GM19397 (cell line): ENCODE measurements at regions not wholly inside any gene's neighbourhood (a gene's known extent, or its start where the extent isn't known, plus 50 kb on each side); places are given as distances from the start of the nearest gene placed in this dataset.

Experiments used
- ATAC-seq: cut with Tn5 transposase; IDR thresholded peaks from one replicate; pipeline ENCODE4 v1.9.1; 2021; ENCODE audit warnings: mild to moderate bottlenecking, moderate library complexity; ENCODE audit not compliant: unreplicated experiment

DNA sequence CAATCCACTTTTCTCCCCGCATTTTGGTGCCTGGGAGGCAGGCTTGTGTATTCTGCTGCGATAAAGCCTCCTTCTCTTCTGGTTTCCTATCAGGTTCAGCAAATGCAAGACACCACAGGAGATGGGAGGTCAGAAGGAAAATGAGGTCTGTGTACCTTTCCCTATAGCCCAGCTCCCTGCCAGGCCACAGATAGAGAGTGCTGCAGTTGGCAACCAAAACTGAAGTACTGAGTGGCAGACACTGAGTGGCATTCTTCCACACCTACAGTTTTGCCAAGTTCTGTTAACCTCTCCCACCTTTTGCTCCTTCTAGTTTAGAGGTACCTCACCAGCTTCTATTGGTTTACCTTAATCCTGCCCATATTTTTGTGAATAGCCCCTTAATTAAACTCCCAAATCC, 948.4 kb downstream of the SORCS1 start:
- ATAC-seq: no peak

DNA sequence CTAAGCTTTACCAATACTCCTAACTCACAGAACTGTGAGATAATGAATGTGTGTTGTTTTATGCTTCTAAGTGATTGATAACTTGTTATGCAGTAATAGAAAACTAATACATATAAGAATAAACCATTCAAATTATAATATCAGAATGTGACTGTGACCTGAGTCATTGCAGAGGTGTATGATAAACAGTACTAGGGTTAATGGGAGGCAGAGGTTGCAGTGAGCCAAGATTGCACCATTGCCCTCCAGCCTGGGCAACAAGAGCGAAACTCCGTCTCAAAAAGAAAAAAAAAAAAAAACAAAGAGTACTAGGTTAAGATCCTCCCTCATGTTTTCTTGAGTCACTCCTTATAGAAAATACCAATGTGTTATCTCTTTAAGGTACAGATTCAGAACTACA, 950.3 kb downstream of the SORCS1 start:
- no peak for ATAC-seq

- ATAC-seq: no peak
Measured at GRCh38 chr10:106213493-106213892, 951.0 kb downstream of the SORCS1 start.

GRCh38 chr10:106198275-106198674, 966.2 kb downstream of the SORCS1 start:
- ATAC-seq: no peak

GRCh38 chr10:106189292-106189691, 975.2 kb downstream of the SORCS1 start:
- peak; percentile 65 for ATAC-seq

DNA sequence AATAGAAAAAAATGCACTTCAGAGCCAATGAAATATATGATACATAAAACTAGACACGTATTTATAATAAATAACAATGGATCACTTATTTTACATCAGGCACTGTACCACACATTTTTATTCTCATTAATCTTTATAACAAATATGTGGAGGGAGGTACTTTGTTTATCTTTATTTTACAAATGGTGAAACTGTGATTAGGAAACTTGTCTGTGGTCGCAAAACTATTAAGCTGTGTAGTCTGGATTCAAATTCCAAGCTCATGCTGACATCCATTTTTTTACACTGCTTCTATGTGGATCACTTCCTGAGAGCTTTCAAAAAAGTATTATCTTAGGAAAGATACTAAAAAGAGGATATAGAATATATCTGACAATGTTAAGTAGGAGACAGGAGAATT, 978.6 kb downstream of the SORCS1 start:
- no peak for ATAC-seq

DNA sequence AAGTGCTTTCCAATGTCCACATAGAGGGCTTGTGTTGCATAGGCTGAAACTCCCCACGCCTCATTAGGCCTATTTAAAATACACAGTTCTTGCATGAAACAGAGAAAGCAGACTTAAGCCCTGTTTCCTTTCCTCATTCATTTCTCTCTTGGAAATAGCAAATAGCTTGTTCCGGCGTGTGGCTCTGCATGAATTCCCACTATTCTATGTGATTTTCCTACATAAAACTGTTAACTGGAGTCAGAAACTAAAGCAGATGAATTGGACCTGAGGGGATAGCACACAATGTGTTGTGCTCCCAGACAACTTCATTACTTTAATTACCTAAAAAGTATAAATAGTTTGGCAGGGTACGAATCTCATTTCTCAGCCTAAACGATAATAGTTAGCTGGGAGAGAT, 981.5 kb downstream of the SORCS1 start:
- no peak for ATAC-seq

- ATAC-seq: no peak
Measured at GRCh38 chr10:106182542-106182941, 982.0 kb downstream of the SORCS1 start.

DNA sequence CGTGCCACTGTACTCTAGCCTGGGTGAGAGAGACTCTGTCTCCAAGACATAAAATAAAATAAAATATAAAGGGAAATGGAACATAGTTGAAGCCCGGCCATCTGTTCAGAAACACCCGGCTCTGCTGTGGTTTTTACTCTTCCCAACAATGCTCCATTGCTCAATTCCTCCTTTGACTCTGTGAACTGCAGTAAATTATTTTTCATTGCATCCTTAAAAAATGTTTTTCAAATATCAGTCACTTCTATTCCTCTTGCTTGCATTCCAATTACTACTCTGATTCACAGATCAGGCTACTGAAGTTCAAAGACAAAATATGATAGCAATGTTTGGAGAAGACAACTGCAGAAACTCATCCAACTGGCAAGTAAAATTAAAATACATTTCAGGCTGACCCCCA, 983.0 kb downstream of the SORCS1 start:
- no peak for ATAC-seq

GRCh38 chr10:106179430-106179829, 985.1 kb downstream of the SORCS1 start:
- ATAC-seq: no peak

DNA sequence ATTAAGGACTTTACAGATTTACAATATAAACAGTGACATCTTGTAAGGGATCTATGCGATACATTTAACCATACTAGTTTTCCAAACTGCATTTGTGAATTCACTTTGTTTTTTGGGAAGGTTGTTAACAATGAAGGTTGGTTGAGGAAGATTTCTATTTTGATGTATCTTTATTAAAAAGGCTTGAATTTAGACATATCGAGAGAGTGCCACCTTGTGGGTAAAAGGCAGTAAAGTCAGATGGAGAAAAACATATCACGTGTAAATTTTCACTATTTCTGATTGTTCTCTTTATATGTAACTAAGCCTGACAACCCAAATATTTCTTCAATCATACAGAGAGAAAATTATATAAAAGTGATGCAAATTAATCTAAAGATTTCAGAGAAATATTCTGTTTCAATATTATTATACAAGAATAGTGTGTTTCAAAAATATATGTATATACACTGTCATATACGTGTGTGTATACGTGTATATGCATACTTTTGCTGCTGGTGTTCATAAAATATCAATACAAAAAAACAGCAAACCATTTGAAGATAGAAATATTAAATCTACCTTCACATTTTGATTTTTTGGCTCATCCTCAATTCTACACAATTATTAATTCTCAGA, 988.6 kb downstream of the SORCS1 start:
- no peak for ATAC-seq

GRCh38 chr10:106173838-106174237, 990.7 kb downstream of the SORCS1 start:
- ATAC-seq: no peak

DNA sequence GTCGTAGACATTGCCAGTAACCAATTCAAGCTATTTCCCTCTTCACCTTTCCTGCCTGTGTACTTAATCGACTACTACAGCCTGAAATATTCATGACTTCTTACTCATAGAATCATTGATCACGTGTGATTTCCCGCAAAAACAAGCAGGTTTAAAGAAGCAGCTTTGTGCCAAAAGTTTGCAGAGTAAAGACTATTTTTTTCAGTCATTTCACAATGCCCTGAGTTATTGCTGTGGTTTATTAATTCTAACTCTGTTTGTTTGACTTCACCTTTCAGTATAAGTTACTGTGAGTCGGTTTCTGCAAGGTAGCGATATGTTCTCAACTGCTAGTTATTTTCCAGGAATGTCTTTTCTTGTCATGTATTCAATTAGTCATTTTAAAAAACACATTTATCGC, 995.3 kb downstream of the SORCS1 start:
- no peak for ATAC-seq

- ATAC-seq: no peak
Measured at GRCh38 chr10:106167946-106168345, 996.6 kb downstream of the SORCS1 start.

DNA sequence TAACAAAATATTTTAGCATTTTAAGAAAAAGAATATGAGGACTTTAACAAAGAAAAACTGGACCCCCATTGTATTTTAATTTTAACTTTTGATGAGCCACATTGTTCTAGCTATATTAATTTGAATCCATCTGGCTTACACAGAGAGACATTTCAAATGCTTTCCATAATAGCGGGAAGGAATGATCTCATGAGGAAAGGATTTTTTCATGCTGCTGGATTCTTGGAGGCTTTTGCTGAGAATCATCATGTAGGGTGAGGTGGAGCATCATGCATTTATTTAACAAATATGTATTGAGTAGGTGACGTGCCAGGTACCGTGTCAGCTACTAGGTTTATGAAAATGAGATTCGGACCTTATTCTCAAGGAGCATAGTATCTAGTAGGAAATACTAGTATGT, 1006.3 kb downstream of the SORCS1 start:
- no peak for ATAC-seq

DNA sequence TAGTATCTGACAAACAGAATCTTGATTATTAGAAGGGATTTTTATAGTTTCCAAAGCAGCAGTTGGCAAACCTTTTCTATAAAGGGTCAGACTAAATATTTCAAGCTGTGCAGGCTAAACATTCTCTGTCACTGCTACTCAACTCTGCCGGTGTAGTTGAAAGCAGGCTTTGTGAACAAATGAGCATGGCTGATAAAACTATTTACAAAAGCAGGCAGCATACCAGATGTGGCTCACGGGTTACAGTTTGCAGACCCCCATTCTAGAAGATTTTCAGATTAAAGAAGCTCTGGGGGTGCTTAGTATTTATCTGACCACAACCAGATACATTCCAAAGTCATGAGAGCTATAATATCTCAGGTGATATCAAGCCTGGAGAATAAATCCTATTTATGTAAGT, 1017.5 kb downstream of the SORCS1 start:
- ATAC-seq: no peak

DNA sequence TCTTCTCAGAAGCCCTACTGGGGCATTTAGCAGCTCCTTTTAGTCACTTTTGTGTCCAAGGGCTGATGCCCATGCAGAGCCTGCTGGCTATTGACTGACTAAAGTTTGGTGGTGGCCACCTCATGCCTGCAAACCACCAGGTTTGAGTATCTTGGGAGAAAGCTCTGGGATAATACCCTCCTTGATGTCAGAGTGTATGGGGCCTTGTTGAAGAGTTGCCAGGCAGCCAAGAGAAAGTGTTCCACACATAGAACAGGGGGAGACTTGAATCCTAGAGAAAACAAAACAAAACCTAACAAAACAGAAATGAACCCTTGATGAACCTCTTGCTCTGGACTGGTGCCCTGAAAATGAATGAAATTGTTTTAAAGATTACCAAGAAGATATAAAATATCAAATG, 1024.6 kb downstream of the SORCS1 start:
- ATAC-seq: no peak

DNA sequence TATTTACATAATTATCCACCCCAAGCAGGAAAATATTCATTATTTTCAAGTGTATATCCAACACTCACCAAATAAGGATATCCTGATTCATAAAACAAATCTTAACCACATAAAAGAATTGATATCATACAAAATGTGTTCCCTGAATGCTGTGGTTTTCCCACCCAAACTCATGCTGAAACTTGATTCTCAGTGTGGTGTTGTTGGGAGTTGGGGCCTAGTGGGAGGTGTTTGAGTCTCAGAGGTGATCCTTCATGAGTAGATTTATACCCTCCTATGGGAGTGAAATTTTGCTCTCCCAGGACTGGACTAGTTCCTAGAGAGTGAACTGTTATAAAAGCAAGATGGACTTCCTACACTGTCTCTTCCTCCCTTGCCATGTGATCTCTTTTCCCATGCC, 1028.3 kb downstream of the SORCS1 start:
- no peak for ATAC-seq

DNA sequence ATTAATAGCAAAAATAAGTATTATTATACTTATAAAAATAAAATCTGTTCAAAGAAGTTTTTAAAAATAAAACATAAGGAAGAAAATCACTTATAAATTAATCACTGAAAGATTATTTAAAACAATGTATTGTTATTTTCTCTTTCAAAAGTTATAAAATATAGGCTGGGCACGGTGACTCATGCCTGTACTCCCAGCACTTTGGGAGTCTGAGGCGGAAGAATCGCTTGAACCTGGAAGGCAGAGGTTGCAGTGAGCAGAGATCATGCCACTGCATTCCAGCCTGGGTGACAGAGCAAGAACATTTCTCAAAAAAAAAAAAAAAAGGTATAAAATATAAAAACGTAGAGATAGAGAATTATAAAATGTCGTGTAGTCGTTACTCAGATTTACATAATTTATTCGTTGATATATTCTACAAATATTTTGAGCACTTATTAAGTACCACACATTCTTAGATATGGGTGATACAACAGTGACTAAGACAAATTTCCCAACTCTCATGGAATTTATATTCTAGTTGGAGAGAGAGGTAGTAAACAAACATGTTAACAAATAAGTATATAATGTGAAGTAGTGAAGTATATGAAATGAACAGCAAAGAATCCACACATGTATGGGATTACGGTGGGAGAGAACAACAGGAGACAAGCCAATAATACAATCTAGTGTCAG, 1030.0 kb downstream of the SORCS1 start:
- no peak for ATAC-seq

- no peak for ATAC-seq
Measured at GRCh38 chr10:106133451-106133850, 1031.1 kb downstream of the SORCS1 start.

DNA sequence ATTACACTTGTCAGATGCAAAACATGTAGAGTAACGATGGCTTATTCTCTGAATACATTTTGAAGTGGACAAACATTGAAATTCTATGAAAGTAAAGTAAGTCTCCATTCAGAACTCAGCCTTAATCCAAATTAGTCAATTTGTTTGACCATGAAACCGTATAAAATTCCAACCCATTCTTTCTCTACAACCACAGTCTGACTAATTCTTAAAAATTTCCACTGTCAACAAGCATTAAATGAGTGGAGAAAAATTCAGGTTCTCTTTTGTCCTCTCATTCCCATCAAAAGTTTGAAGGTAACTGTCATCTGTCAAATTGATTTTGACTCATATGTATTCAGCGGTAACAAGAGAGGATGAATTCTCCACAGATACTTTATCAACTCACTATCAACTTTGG, 1031.5 kb downstream of the SORCS1 start:
- no peak for ATAC-seq

DNA sequence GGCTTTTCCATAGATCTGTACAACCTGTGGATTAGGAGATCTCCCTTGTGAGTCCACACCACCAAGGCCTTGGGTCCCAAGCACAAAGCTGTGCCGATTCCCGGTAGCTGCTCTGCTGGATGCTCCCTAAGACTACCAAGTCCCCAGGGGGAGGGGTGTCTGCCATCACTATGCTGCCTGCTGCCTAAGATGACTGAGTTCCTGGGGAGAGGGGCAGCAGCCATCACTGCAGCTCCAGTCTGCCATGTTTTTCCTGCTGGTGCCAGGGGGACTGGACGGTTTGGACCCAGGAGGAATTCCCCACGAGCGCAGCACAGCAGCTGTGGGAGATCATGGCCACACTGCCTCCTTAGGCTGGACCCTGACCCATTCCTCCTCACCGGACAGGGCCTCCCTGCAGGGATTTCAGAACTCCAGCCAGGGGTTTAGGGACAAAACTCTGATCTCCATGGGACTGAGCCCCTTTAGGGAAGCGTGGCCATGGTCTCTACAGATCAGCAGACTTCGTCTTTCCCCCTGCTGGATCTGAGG, 1049.8 kb downstream of the SORCS1 start:
- no peak for ATAC-seq

GRCh38 chr10:106111246-106111645, 1053.3 kb downstream of the SORCS1 start:
- ATAC-seq: no peak
